IMR-90 (cell line): ENCODE measurements at regions not wholly inside any gene's neighbourhood (a gene's known extent, or its start where the extent isn't known, plus 50 kb on each side); places are given as distances from the start of the nearest gene placed in this dataset.
"Not testable (repeated sequence)": the region's sequence is repeated elsewhere in the genome, so short reads cannot be mapped to it uniquely, and the experiment has no call there.

Source experiments
- ATAC-seq: fragments of 200-7000 bp; cut with Tn5 transposase; 2 replicates; pipeline ENCODE4 v1.9.1; 2020; ENCODE audit warnings: low read depth, mild to moderate bottlenecking, moderate library complexity
- BruUV-seq: library from RNA; stranded (reverse); fragments of 400-500 nt; replicated peaks from 2 replicates; lab custom pipeline; 2021; lab: Mats Ljungman, UMichigan
- CTCF ChIA-PET: fragments of 300-600 bp; formaldehyde crosslinking; extraction: SDS; loops from one replicate; lab custom pipeline; 2021; ENCODE audit warnings: antibody characterized with exemption; lab: Yijun Ruan, JAX
- POLR2A ChIA-PET: fragments of 300-600 bp; sonication (Branson Sonifier 250); formaldehyde crosslinking; loops from one replicate; lab custom pipeline; 2022; ENCODE audit warnings: antibody characterized with exemption; ENCODE audit not compliant: unreplicated experiment; lab: Charles Lee
- DNase-seq: peaks from one replicate; pipeline ENCODE4 v3.0.0; 2013
- H2AFZ ChIP-seq: replicated peaks from 2 replicates; pipeline ENCODE3; 2013; ENCODE audit warnings: low read length, mild to moderate bottlenecking; ENCODE audit not compliant: poor library complexity
- H2AK5ac ChIP-seq: 2 replicates; pipeline ENCODE4 v1.6.1; 2013; ENCODE audit warnings: low read depth, low read length, inconsistent platforms
- H2AK9ac ChIP-seq: replicated peaks from 2 replicates; pipeline ENCODE3; 2013; ENCODE audit warnings: mild to moderate bottlenecking, low read depth, low read length, moderate library complexity; ENCODE audit not compliant: poor library complexity
- H2BK120ac ChIP-seq: 2 replicates; pipeline ENCODE4 v1.6.1; 2013; ENCODE audit warnings: low read depth, low read length, inconsistent platforms
- H2BK15ac ChIP-seq: 3 replicates; pipeline ENCODE4 v1.6.1; 2013; ENCODE audit warnings: low read depth, low read length, inconsistent platforms
- H2BK20ac ChIP-seq: 2 replicates; pipeline ENCODE4 v1.6.1; 2013; ENCODE audit warnings: low read depth, mild to moderate bottlenecking, inconsistent platforms, low read length, moderate library complexity
- H2BK5ac ChIP-seq: 2 replicates; pipeline ENCODE4 v1.6.1; 2013; ENCODE audit warnings: mild to moderate bottlenecking, low read depth, low read length, inconsistent platforms; ENCODE audit not compliant: poor library complexity, severe bottlenecking
- H3K14ac ChIP-seq: replicated peaks from 2 replicates; pipeline ENCODE4 v1.6.1; 2013; ENCODE audit warnings: low read depth, low read length, inconsistent platforms
- H3K18ac ChIP-seq: 2 replicates; pipeline ENCODE4 v1.6.1; 2013; ENCODE audit warnings: low read depth, low read length, control low read depth
- H3K23ac ChIP-seq: 2 replicates; pipeline ENCODE4 v1.6.1; 2013; ENCODE audit warnings: low read depth, low read length, inconsistent platforms
- H3K27ac ChIP-seq: 2 replicates; pipeline ENCODE4 v1.5.1; 2013; ENCODE audit warnings: mild to moderate bottlenecking, control low read depth, low read length; ENCODE audit not compliant: insufficient read depth
- H3K27me3 ChIP-seq: 2 replicates; pipeline ENCODE4 v1.6.1; 2013; ENCODE audit warnings: low read length; ENCODE audit not compliant: control insufficient read depth, insufficient read depth
- H3K36me3 ChIP-seq: 2 replicates; pipeline ENCODE4 v1.6.1; 2013; ENCODE audit warnings: low read length, mixed read lengths; ENCODE audit not compliant: control insufficient read depth, insufficient read depth
- H3K4ac ChIP-seq: 2 replicates; pipeline ENCODE4 v1.6.1; 2013; ENCODE audit warnings: low read depth, low read length, inconsistent platforms
- H3K4me1 ChIP-seq: 2 replicates; pipeline ENCODE4 v1.6.1; 2013; ENCODE audit warnings: low read length, mixed read lengths; ENCODE audit not compliant: control insufficient read depth, insufficient read depth
- H3K4me2 ChIP-seq: 2 replicates; pipeline ENCODE4 v1.6.1; 2013; ENCODE audit warnings: low read depth, mild to moderate bottlenecking, control low read depth, low read length, moderate library complexity
- H3K4me3 ChIP-seq: 2 replicates; pipeline ENCODE4 v1.5.1; 2013; ENCODE audit warnings: low read depth, mild to moderate bottlenecking, control low read depth, low read length, moderate library complexity; ENCODE audit not compliant: insufficient read depth
- H3K56ac ChIP-seq: 2 replicates; pipeline ENCODE4 v1.6.1; 2013; ENCODE audit warnings: low read length, inconsistent platforms; ENCODE audit not compliant: insufficient read depth; ENCODE audit errors: extremely low read depth
- H3K79me1 ChIP-seq, 2 experiments: 2 replicates each; pipeline ENCODE4 v1.6.1; 2013; ENCODE audit warnings: low read length in 2 of 2, inconsistent platforms in 1 of 2, low read depth in 1 of 2
- H3K9ac ChIP-seq: 2 replicates; pipeline ENCODE4 v1.6.1; 2013; ENCODE audit warnings: low read depth, low read length, control low read depth
- H3K9me1 ChIP-seq: 2 replicates; pipeline ENCODE4 v1.6.1; 2013; ENCODE audit warnings: low read length, inconsistent platforms; ENCODE audit not compliant: insufficient read depth
- H3K9me3 ChIP-seq: 2 replicates; pipeline ENCODE4 v1.6.1; 2013; ENCODE audit warnings: low read length; ENCODE audit not compliant: control insufficient read depth, insufficient read depth
- H4K20me1 ChIP-seq: 2 replicates; pipeline ENCODE4 v1.6.1; 2013; ENCODE audit warnings: low read length, inconsistent platforms; ENCODE audit not compliant: insufficient read depth
- H4K5ac ChIP-seq: 2 replicates; pipeline ENCODE4 v1.6.1; 2013; ENCODE audit warnings: mild to moderate bottlenecking, low read depth, low read length, control low read depth
- H4K8ac ChIP-seq, 2 experiments: 2 replicates each; pipeline ENCODE4 v1.6.1; 2013; ENCODE audit warnings: low read depth in 2 of 2, low read length in 2 of 2, control low read depth in 1 of 2, inconsistent platforms in 1 of 2
- H4K91ac ChIP-seq: 2 replicates; pipeline ENCODE4 v1.6.1; 2013; ENCODE audit warnings: low read depth, low read length, inconsistent platforms; ENCODE audit not compliant: insufficient read depth
- WGBS, 2 experiments: methylation state at CpG; one replicate each; pipeline versions ENCODE4 v1.1.5 to v1.1.7; 2013; ENCODE audit warnings: missing lambda C conversion rate in 2 of 2; ENCODE audit not compliant: insufficient read length in 1 of 2; ENCODE audit errors: extremely low coverage in 2 of 2; 5-methylcytosine and 5-hydroxymethylcytosine counted together
- dilution Hi-C: fragments of 300-500 bp; cut with HindIII; formaldehyde crosslinking; loops from one replicate; pipeline ENCODE4 v1.14.3; 2018; ENCODE audit warnings: low sequenced_read_pairs; ENCODE audit not compliant: unreplicated experiment
- in situ Hi-C: fragments of 300-500 bp; cut with MboI; formaldehyde crosslinking; loops from 3 replicates; pipeline ENCODE4 v1.14.3; 2019; ENCODE audit warnings: low sequenced_read_pairs, inconsistent platforms, mixed read lengths
- intact Hi-C: fragments of 100-400 bp; cut with micrococcal nuclease; formaldehyde crosslinking; loops from 2 replicates; pipeline ENCODE4 v1.10.0; 2022

DNA sequence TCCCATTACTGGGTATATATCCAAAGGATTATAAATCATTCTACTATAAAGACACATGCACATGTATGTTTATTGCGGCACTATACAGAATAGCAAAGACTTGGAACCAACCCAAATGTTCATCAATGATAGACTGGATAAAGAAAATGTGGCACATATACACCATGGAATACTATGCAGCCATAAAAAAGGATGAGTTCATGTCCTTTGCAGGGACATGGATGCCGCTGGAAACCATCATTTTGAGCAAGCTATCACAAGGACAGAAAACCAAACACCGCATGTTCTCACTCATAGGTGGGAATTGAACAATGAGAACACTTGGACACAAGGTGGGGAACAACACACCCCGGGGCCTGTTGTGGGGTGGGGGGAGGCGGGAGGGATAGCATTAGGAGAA lies 57.0 kb upstream of the NEUROD1 start:
- H4K91ac ChIP-seq, H2AK9ac ChIP-seq, H3K4me2 ChIP-seq, H3K9ac ChIP-seq, H3K4me3 ChIP-seq, H3K23ac ChIP-seq, H3K36me3 ChIP-seq, H2BK120ac ChIP-seq, BruUV-seq, H2AK5ac ChIP-seq, H4K5ac ChIP-seq, H3K27me3 ChIP-seq, H3K4me1 ChIP-seq, H3K9me3 ChIP-seq, H3K4ac ChIP-seq, CTCF ChIA-PET, H2BK20ac ChIP-seq, H3K18ac ChIP-seq, intact Hi-C loops, H4K8ac ChIP-seq, H3K14ac ChIP-seq, dilution Hi-C loops, H3K27ac ChIP-seq, POLR2A ChIA-PET, H2AFZ ChIP-seq, H4K20me1 ChIP-seq, DNase-seq, ATAC-seq, H2BK5ac ChIP-seq, H3K9me1 ChIP-seq, H3K56ac ChIP-seq, H3K79me1 ChIP-seq, H2BK15ac ChIP-seq: not testable (repeated sequence)
- in situ Hi-C loops, result loop anchor here (5.0 kb wide), 1 partner anchor 340 kb away; no protein-coding TSS in a partner anchor
- WGBS, 2 experiments, result no CpG with 5 or more reads among the region's 5 CpGs
